ENCODE measurements at regions not wholly inside any gene's neighbourhood (a gene's known extent, or its start where the extent isn't known, plus 50 kb on each side); places are given as distances from the start of the nearest gene placed in this dataset.
"Not testable (repeated sequence)": the region's sequence is repeated elsewhere in the genome, so short reads cannot be mapped to it uniquely, and the experiment has no call there.

DNA sequence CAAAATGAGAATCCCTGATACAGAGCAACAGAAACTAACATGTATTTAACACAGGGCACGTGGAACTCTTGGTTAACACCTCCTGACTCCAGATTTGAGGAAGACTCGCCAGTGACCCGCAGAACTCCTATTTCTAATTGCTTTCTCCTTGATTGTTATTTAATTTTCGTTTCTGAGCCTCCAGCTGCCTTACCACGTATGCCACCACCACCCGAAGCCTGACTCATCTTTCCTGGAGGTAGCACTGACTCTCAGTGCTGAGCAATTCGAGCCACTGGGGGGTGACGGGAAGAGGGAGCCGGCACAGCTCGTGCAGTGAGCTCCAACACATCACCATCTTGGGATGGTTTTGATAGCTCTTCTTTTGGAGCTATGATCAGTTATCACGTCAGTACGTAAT lies 273.9 kb upstream of the MGMT start:
- no peaks in the 10 kb centered on the region for H3K36me3 Mint-ChIP-seq (ENCODE audit: low read depth)
- H3K4me1 Mint-ChIP-seq: peaks cover 2% of the 10 kb centered on the region
- H3K27me3 Mint-ChIP-seq: peaks cover 7% of the 10 kb centered on the region
- no peak overlapping the region for H3K27ac Mint-ChIP-seq
- DNase-seq: no peak
- H3K4me3 Mint-ChIP-seq: no peak overlapping the region
- intact Hi-C loops (cut with micrococcal nuclease): no loop called here
- H3K9me3 Mint-ChIP-seq: peaks cover 4% of the 10 kb centered on the region

DNA sequence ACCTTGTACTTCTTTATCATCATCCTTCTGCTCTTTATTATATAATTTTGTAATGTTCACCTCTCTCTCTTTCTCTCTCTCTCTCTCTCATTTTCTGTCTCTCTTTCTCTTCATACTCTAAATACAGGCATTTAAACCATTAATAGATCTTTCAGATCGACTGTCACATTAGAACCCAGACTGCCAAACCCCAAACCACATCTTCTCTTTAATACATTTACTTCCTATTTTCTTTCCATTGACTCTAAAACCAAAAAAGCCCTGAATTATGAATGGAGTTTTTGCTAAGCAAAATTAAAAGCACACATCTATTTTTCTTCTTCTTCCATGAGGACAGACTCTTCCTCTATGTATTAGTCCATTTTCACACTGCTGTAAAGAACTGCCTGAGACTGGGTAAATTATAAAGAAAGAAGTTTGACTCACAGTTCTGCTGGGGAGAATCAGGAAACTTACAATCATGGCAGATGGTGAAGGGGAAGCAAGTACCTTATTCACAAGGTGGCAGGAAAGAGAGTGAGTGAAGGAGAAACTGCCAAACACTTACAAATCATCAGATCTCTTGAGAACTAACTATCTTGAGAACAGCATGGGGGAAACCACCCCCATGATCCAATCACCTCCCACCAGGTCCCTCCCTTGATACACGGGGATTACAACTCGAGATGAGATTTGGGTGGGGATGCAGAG lies 272.7 kb upstream of the MGMT start:
- H3K4me3 Mint-ChIP-seq: no peak overlapping the region
- peaks cover 5% of the 10 kb centered on the region for H3K27me3 Mint-ChIP-seq
- no peaks in the 10 kb centered on the region for H3K36me3 Mint-ChIP-seq (ENCODE audit: low read depth)
- H3K9me3 Mint-ChIP-seq: peaks cover 4% of the 10 kb centered on the region
- H3K27ac Mint-ChIP-seq: no peak overlapping the region
- intact Hi-C loops (cut with micrococcal nuclease): no loop called here
- peaks cover 2% of the 10 kb centered on the region for H3K4me1 Mint-ChIP-seq
- DNase-seq: no peak

- Mint-ChIP-seq H3K36me3 (ENCODE audit: low read depth) (no peaks in the 10 kb centered on the region), H3K4me1 (no peaks in the 10 kb centered on the region), H3K27ac (no peak overlapping the region), H3K27me3 (no peaks in the 10 kb centered on the region), H3K4me3 (no peak overlapping the region), H3K9me3 (peaks cover 4% of the 10 kb centered on the region)
- no peak for DNase-seq
- intact Hi-C loops (cut with micrococcal nuclease): no loop called here
Observed at GRCh38 chr10:129199826-129200225, 267.2 kb upstream of the MGMT start.

DNA sequence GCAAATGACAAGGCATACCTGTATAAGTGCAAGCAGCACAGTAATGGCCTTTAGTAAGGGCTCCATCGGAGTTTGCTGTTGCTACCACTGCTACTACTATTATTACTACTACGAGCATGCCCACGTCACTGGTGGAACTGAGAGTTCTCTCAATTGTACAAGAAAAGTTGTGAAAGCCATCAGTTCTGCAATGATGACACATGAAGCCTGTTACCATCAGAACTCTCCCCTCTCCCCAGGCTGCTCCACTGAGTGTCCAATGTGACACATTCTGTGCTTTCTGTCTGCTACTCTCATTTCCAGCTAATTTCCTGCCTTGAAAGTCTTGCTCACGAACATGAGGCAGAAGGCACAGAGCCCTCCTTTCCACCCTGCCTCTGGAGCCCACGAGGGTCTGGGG lies 263.2 kb upstream of the MGMT start:
- Mint-ChIP-seq H3K9me3 (no peaks in the 10 kb centered on the region), H3K27ac (no peak overlapping the region), H3K4me3 (no peak overlapping the region), H3K36me3 (ENCODE audit: low read depth) (no peaks in the 10 kb centered on the region), H3K4me1 (no peaks in the 10 kb centered on the region), H3K27me3 (no peaks in the 10 kb centered on the region)
- intact Hi-C loops (cut with micrococcal nuclease): no loop called here
- DNase-seq: no peak

DNA sequence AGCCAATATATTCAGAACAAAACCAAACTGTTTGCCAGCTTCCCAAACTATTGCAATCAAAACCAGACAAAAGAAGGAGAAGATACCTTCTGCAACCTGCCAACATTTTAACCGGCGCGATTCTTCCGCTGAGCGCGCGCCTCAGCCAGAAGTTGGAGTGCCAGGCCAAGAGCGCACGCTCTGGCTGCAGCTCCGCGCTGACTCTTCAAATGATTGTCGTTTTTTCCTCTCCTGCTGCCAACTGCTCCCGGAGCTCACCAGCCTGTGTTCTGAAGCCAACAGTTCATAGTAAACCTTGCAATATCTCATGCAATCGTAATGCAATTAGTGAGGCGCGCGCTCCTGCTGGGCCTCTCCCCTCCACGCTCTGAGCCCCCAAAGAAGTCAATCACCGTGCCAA lies 259.7 kb upstream of the MGMT start:
- no peak for DNase-seq
- intact Hi-C loops (cut with micrococcal nuclease): no loop called here
- Mint-ChIP-seq H3K4me3 (no peak overlapping the region), H3K4me1 (no peaks in the 10 kb centered on the region), H3K36me3 (ENCODE audit: low read depth) (no peaks in the 10 kb centered on the region), H3K27me3 (peaks cover 2% of the 10 kb centered on the region), H3K27ac (no peak overlapping the region), H3K9me3 (no peaks in the 10 kb centered on the region)

GRCh38 chr10:129210876-129211275 lies 256.2 kb upstream of the MGMT start:
- intact Hi-C loops (cut with micrococcal nuclease): no loop called here
- peaks cover 5% of the 10 kb centered on the region for H3K27me3 Mint-ChIP-seq

GRCh38 chr10:129213256-129213655 lies 253.8 kb upstream of the MGMT start:
- no peak overlapping the region for H3K27ac Mint-ChIP-seq
- intact Hi-C loops (cut with micrococcal nuclease): no loop called here
- H3K27me3 Mint-ChIP-seq: peaks cover 5% of the 10 kb centered on the region
- DNase-seq: no peak
- no peaks in the 10 kb centered on the region for H3K4me1 Mint-ChIP-seq
- no peak overlapping the region for H3K4me3 Mint-ChIP-seq
- no peaks in the 10 kb centered on the region for H3K9me3 Mint-ChIP-seq
- H3K36me3 Mint-ChIP-seq (ENCODE audit: low read depth): no peaks in the 10 kb centered on the region

More at GRCh38 chr10:129210876-129211275, 256.2 kb upstream of the MGMT start:
- H3K36me3 Mint-ChIP-seq (ENCODE audit: low read depth): no peaks in the 10 kb centered on the region
- H3K4me3 Mint-ChIP-seq: no peak overlapping the region
- H3K27ac Mint-ChIP-seq: no peak overlapping the region
- DNase-seq: no peak
- no peaks in the 10 kb centered on the region for H3K4me1 Mint-ChIP-seq
- H3K9me3 Mint-ChIP-seq: no peaks in the 10 kb centered on the region

- DNase-seq; H3K27ac Mint-ChIP-seq; H3K9me3 Mint-ChIP-seq; H3K4me1 Mint-ChIP-seq; intact Hi-C loops (cut with micrococcal nuclease); H3K27me3 Mint-ChIP-seq; H3K36me3 Mint-ChIP-seq (ENCODE audit: low read depth); H3K4me3 Mint-ChIP-seq: not testable (repeated sequence)
Observed at GRCh38 chr10:129213996-129214395, 253.0 kb upstream of the MGMT start.

DNA sequence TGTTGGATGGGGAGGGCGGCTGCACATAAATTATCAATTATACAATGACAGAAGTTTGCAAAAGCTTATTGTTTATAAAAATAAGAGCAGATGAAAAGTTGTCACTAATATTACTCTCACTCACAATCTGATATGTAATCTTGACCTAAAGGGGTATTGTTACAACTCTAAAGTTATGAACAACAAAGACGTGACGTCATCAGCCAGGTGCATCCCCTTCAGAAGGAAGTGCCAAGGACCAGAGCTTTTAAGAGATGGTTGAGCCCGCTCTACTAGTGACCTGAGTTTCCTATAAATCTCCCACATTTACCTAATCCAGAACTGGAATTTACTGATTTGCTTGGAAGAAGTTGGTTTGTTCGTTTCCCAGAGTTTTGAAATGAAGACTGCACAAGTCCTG lies 247.7 kb upstream of the MGMT start:
- no peak overlapping the region for H3K4me3 Mint-ChIP-seq
- DNase-seq: no peak
- no peaks in the 10 kb centered on the region for H3K36me3 Mint-ChIP-seq (ENCODE audit: low read depth)
- H3K4me1 Mint-ChIP-seq: no peaks in the 10 kb centered on the region
- intact Hi-C loops (cut with micrococcal nuclease): no loop called here
- no peak overlapping the region for H3K27ac Mint-ChIP-seq
- H3K27me3 Mint-ChIP-seq: peaks cover 2% of the 10 kb centered on the region
- H3K9me3 Mint-ChIP-seq: peaks cover 7% of the 10 kb centered on the region

DNA sequence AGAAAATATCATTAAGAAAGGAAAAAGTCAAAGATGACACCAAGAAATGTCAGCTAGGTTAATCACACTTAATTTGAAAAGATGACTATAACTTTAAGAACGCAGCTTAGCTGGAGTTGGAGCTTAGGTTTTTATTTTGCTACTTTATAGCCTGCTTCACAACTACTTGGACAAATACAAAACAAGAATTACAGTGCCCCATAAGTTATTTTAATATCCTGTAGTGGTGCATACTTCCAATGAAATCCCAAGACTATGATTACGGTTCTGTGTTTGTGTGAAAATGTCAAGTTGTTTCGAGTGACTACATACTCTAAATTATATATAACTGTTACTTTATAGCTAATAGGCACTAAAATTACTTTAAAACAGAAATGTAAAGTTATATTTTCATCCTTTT lies 244.6 kb upstream of the MGMT start:
- H3K4me3 Mint-ChIP-seq: no peak overlapping the region
- no peak for DNase-seq
- H3K27me3 Mint-ChIP-seq: no peaks in the 10 kb centered on the region
- no peak overlapping the region for H3K27ac Mint-ChIP-seq
- no peaks in the 10 kb centered on the region for H3K4me1 Mint-ChIP-seq
- peaks cover 7% of the 10 kb centered on the region for H3K9me3 Mint-ChIP-seq
- no peaks in the 10 kb centered on the region for H3K36me3 Mint-ChIP-seq (ENCODE audit: low read depth)
- intact Hi-C loops (cut with micrococcal nuclease): no loop called here

- H3K4me3 Mint-ChIP-seq: no peak overlapping the region
- H3K27ac Mint-ChIP-seq: peak overlapping the region; percentile 63
- no peaks in the 10 kb centered on the region for H3K4me1 Mint-ChIP-seq
- intact Hi-C loops (cut with micrococcal nuclease): no loop called here
- H3K27me3 Mint-ChIP-seq: no peaks in the 10 kb centered on the region
- H3K36me3 Mint-ChIP-seq (ENCODE audit: low read depth): no peaks in the 10 kb centered on the region
- no peak for DNase-seq
- peaks cover 7% of the 10 kb centered on the region for H3K9me3 Mint-ChIP-seq
Observed at GRCh38 chr10:129223363-129223762, 243.7 kb upstream of the MGMT start.

DNA sequence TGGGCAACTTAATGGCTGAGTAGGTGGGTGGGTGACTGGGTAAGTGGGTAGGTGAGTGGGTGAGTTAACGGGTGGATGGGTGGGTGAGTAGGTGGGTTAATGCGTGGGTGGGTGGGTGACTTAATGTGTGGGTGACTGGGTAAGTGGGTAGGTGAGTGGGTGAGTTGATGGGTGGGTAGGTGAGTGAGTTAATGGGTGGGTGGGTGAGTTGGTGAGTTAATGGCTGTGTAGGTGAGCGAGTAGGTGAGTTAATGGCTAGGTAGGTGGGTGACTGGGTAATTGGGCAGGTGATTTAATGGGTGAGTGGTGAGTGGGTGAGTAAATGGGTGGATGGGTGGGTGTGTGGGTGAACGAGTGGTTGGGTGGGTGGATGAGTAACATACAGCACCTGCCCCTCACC lies 243.0 kb upstream of the MGMT start:
- Mint-ChIP-seq H3K4me3 (no peak overlapping the region), H3K9me3 (peaks cover 7% of the 10 kb centered on the region), H3K4me1 (no peaks in the 10 kb centered on the region), H3K27ac (no peak overlapping the region), H3K36me3 (ENCODE audit: low read depth) (no peaks in the 10 kb centered on the region), H3K27me3 (no peaks in the 10 kb centered on the region)
- no peak for DNase-seq
- intact Hi-C loops (cut with micrococcal nuclease): no loop called here

DNA sequence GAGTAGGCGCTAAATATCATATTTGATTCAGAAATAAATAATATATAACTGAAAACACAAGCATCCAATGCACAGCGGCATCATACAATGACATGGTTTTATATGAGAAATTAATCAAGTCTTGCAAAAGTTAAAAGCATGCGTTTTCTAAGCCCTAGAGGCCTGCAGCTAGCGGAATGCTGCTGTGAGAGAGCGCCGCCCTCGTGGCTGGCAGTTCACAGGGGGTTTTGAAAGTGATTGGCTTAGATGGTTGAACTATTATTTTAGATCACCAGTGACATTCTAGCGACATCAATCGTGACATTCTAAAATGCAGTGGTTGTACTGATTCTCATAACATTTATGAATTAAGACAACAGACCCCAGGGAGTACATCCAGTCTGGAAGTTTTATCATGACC lies 235.2 kb upstream of the MGMT start:
- no peak for DNase-seq
- H3K9me3 Mint-ChIP-seq: no peaks in the 10 kb centered on the region
- H3K27me3 Mint-ChIP-seq: no peaks in the 10 kb centered on the region
- intact Hi-C loops (cut with micrococcal nuclease): no loop called here
- H3K4me1 Mint-ChIP-seq: no peaks in the 10 kb centered on the region
- no peak overlapping the region for H3K4me3 Mint-ChIP-seq
- H3K27ac Mint-ChIP-seq: no peak overlapping the region
- no peaks in the 10 kb centered on the region for H3K36me3 Mint-ChIP-seq (ENCODE audit: low read depth)

DNA sequence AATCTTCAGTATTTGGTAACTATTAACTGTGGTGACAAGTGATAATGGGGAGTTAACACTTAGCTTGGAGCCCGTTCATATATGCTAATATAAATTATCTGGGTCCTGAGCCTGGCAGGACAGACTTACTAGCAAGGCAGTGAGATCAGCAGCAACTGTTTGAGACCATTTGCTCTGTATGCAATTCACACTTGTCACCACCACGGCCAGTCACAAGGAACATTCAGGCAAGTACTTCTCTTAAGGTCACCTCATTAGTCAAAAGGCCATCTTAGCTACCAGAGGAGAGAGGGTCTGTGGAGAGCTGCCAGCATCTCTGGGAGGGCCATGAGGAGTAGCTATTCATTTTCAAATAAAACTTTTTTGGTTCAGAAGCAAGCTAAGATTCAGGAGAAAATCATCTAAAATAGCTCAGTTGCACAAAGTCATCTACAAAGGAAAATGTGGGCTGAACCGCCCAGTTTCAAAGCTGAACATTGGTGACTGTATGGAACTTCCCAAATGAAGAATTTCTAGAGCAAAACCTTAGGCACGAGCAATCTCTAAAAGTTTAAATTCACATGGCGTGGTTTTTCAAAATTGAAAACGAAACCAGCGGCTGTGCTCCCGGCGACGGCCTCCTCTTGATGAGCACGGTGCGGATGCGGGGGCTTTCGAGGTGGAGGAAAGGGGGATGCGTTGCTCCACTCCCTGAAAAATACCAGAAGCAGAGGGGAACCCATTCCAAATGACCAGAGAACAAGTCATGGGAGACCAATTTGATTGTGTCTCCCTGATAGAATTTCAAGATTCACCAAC lies 233.5 kb upstream of the MGMT start:
- intact Hi-C loops (cut with micrococcal nuclease): no loop called here
- no peak overlapping the region for H3K27ac Mint-ChIP-seq
- H3K4me1 Mint-ChIP-seq: no peaks in the 10 kb centered on the region
- no peaks in the 10 kb centered on the region for H3K27me3 Mint-ChIP-seq
- no peak overlapping the region for H3K4me3 Mint-ChIP-seq
- no peak for DNase-seq
- no peaks in the 10 kb centered on the region for H3K36me3 Mint-ChIP-seq (ENCODE audit: low read depth)
- H3K9me3 Mint-ChIP-seq: no peaks in the 10 kb centered on the region

GRCh38 chr10:129236274-129236691 lies 230.8 kb upstream of the MGMT start:
- Mint-ChIP-seq H3K36me3 (ENCODE audit: low read depth) (no peaks in the 10 kb centered on the region), H3K27ac (no peak overlapping the region), H3K4me3 (no peak overlapping the region), H3K27me3 (no peaks in the 10 kb centered on the region), H3K4me1 (no peaks in the 10 kb centered on the region), H3K9me3 (no peaks in the 10 kb centered on the region)
- intact Hi-C loops (cut with micrococcal nuclease): no loop called here
- no peak for DNase-seq

Measured in activated CD4-positive, alpha-beta T cell treated with anti-CD3 and anti-CD28 coated beads, Interleukin-2, amount 10 ng/mL, durations not matched to agents 24 days and 14 days (primary cell).